Endothelial cell of umbilical vein (primary cell): ENCODE measurements at regions not wholly inside any gene's neighbourhood (a gene's known extent, or its start where the extent isn't known, plus 50 kb on each side); places are given as distances from the start of the nearest gene placed in this dataset.

Experiments used
- BruUV-seq: library from RNA; stranded (reverse); fragments of 400-500 nt; replicated peaks from 2 replicates; lab custom pipeline; 2021; lab: Mats Ljungman, UMichigan
- CTCF ChIA-PET: fragments of 300-600, 350-600 bp; sonication (Branson Sonifier 250); formaldehyde crosslinking; loops from one replicate; lab custom pipeline; 2021; ENCODE audit warnings: antibody characterized with exemption, inconsistent platforms; lab: Charles Lee
- POLR2A ChIA-PET: fragments of 300-600, 350-600 bp; sonication (Branson Sonifier 250); formaldehyde crosslinking; loops from one replicate; lab custom pipeline; 2021; ENCODE audit warnings: antibody characterized with exemption, inconsistent platforms; lab: Charles Lee
- DNase-seq: peaks from one replicate; pipeline ENCODE4 v3.0.0-alpha.2; 2011; ENCODE audit warnings: low read depth, low spot score
- FAIRE-seq: peaks from 2 replicates; lab custom pipeline; 2011; peaks lifted over from hg19 to GRCh38; lab: Jason Lieb, UNC
- H2AFZ ChIP-seq: 2 replicates; pipeline ENCODE4 v1.6.0; 2012; ENCODE audit warnings: low read depth, low read length, control low read depth, inconsistent platforms
- H3K27ac ChIP-seq: 2 replicates; pipeline ENCODE4 v1.5.1; 2011; ENCODE audit warnings: low read depth, mild to moderate bottlenecking, control low read depth, low read length, moderate library complexity; ENCODE audit not compliant: insufficient read depth
- H3K27me3 ChIP-seq, 2 experiments: 2 replicates each; pipeline versions ENCODE4 v1.6.0 to v1.6.1; 2011; ENCODE audit warnings: low read length in 2 of 2, mixed read lengths in 1 of 2; ENCODE audit not compliant: control insufficient read depth in 2 of 2, insufficient read depth in 2 of 2
- H3K36me3 ChIP-seq, 2 experiments: 2 replicates in 1 of 2; 3 replicates in 1 of 2; pipeline ENCODE4 v1.5.1; 2011; ENCODE audit warnings: low read length in 2 of 2, mild to moderate bottlenecking in 1 of 2, moderate library complexity in 1 of 2; ENCODE audit not compliant: control insufficient read depth in 2 of 2, insufficient read depth in 2 of 2; ENCODE audit errors: extremely low read depth in 1 of 2
- H3K4me1 ChIP-seq: 3 replicates; pipeline ENCODE4 v1.5.1; 2011; ENCODE audit warnings: mild to moderate bottlenecking, low read length; ENCODE audit not compliant: control insufficient read depth, insufficient read depth; ENCODE audit errors: extremely low read depth
- H3K4me2 ChIP-seq: 2 replicates; pipeline ENCODE4 v1.6.1; 2011; ENCODE audit warnings: low read length, control low read depth, mixed read lengths; ENCODE audit not compliant: insufficient read depth
- H3K4me3 ChIP-seq, 3 experiments: fragments of 200-600 bp in 1 of 3; sonication (generic), shearing (Covaris generic) in 1 of 3; replicated peaks in 1 of 3; 2 replicates each; pipeline ENCODE4 v1.5.1; 2011 to 2016; ENCODE audit warnings: control low read depth in 3 of 3, low read length in 3 of 3, mild to moderate bottlenecking in 2 of 3, inconsistent platforms in 1 of 3, low read depth in 1 of 3, moderate library complexity in 1 of 3; ENCODE audit not compliant: insufficient read depth in 1 of 3
- H3K79me2 ChIP-seq: 2 replicates; pipeline ENCODE4 v1.6.0; 2012; ENCODE audit warnings: low read length, inconsistent platforms; ENCODE audit not compliant: control insufficient read depth, insufficient read depth
- H3K9ac ChIP-seq: replicated peaks from 2 replicates; pipeline ENCODE3; 2011; ENCODE audit warnings: low read length, control low read depth; ENCODE audit not compliant: insufficient read depth; ENCODE audit errors: extremely low read depth
- H3K9me1 ChIP-seq: replicated peaks from 3 replicates; pipeline ENCODE4 v1.6.0; 2011; ENCODE audit warnings: mild to moderate bottlenecking, low read length; ENCODE audit not compliant: control insufficient read depth, insufficient read depth; ENCODE audit errors: extremely low read depth
- H3K9me3 ChIP-seq: replicated peaks from 2 replicates; pipeline ENCODE4 v1.5.1; 2012; ENCODE audit warnings: low read length, inconsistent platforms; ENCODE audit not compliant: control insufficient read depth, insufficient read depth
- H4K20me1 ChIP-seq: replicated peaks from 2 replicates; pipeline ENCODE3; 2011; ENCODE audit warnings: mild to moderate bottlenecking, low read length; ENCODE audit not compliant: control insufficient read depth, insufficient read depth; ENCODE audit errors: extremely low read depth
- EZH2 ChIP-seq: IDR thresholded peaks from 2 replicates; pipeline ENCODE4 v1.6.1; 2012; ENCODE audit warnings: borderline replicate concordance, low read depth, mild to moderate bottlenecking, moderate library complexity, low read length, inconsistent platforms; ENCODE audit not compliant: severe bottlenecking
- FOS ChIP-seq: IDR thresholded peaks from 2 replicates; pipeline ENCODE4 v1.6.1; 2011; ENCODE audit warnings: mild to moderate bottlenecking, low read length, moderate library complexity, borderline replicate concordance; ENCODE audit not compliant: insufficient read depth
- MYC ChIP-seq: IDR thresholded peaks from one replicate; pipeline ENCODE4 v1.6.1; 2011; ENCODE audit warnings: mild to moderate bottlenecking, low read depth, low read length
- POLR2A ChIP-seq: IDR thresholded peaks from 2 replicates; pipeline ENCODE4 v1.6.1; 2012; ENCODE audit warnings: low read depth, mild to moderate bottlenecking, control low read depth, low read length
- dilution Hi-C: fragments of 300-500 bp; cut with MboI; formaldehyde crosslinking; loops from one replicate; pipeline ENCODE4 v1.15.0; 2019; ENCODE audit warnings: low sequenced_read_pairs; ENCODE audit not compliant: extremely low pct_ligation_motif_present
- intact Hi-C: fragments of 100-400 bp; cut with micrococcal nuclease; formaldehyde crosslinking; loops from one replicate; pipeline ENCODE4 v1.10.0; 2022
- TF ChIP-seq, protein P1 (sequence below): IDR thresholded peaks from 2 replicates; pipeline ENCODE4 v1.6.1; 2011; ENCODE audit not compliant: insufficient read depth, insufficient read length

DNA sequence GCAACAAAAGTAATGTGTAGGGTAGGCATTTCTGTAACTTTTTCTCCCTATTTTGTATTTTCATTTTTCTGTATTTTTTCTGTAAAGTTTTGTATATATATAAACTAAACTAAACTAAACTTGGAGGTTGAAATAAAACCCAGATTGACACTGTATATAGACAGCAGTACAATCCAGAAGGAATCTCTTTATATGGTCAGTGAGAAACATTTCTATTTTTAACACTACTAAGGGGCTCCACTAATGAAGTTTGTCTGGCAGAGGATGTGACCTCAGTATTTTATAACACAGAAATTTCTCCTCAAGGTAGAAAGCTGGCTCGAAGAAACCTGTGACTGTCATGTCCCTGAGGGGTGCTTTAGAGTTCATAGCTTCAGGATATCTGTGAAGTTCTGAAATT, 959.2 kb downstream of the ADGRL3 start:
- H4K20me1 ChIP-seq = no peaks in the 10 kb centered on the region
- no TSS peak for BruUV-seq
- no peaks in the 10 kb centered on the region for H3K36me3 ChIP-seq
- H2AFZ ChIP-seq = no peak overlapping the region
- intact Hi-C loops (no loop called here), dilution Hi-C loops (no loop called here)
- TF ChIP-seq, protein P1, sequence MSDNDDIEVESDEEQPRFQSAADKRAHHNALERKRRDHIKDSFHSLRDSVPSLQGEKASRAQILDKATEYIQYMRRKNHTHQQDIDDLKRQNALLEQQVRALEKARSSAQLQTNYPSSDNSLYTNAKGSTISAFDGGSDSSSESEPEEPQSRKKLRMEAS = no peak
- TF ChIP-seq FOS (no peak), POLR2A (no peak)
- H3K9me3 ChIP-seq = peaks cover 2% of the 10 kb centered on the region
- FAIRE-seq (no peak), DNase-seq (no peak)
- H3K9ac ChIP-seq = no peak overlapping the region
- no peak overlapping the region for H3K4me3 ChIP-seq
- POLR2A ChIA-PET = no interaction called here
- H3K9me1 ChIP-seq = no peaks in the 10 kb centered on the region
- no peaks in the 10 kb centered on the region for H3K79me2 ChIP-seq
- H3K4me2 ChIP-seq = no peak overlapping the region
- H3K27ac ChIP-seq = no peak overlapping the region
- CTCF ChIA-PET = no interaction called here
- no peaks in the 10 kb centered on the region for H3K27me3 ChIP-seq
- no peaks in the 10 kb centered on the region for H3K4me1 ChIP-seq

DNA sequence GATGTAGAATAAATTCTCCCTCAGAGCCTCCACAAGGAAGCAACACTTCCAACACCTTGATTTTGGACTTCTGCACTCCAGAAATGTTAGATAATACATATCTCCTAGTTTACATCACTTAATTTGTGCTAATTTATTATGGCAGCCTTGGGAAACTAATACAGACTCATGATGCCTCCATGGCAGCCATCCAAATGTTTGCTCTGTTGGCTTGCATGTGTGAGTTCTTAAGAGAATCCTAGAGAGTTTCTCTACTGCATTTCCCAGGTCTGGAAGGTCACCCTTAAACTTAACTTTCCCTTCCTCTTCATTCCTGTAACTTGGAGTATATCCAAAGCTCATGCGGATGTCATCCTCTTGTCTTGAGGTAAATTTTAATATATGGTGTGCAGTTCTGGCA, 956.1 kb downstream of the ADGRL3 start:
- Histone ChIP-seq H4K20me1 (no peaks in the 10 kb centered on the region), H3K4me3 (no peak overlapping the region), H3K4me1 (no peaks in the 10 kb centered on the region), H2AFZ (no peak overlapping the region), H3K9me3 (peaks cover 2% of the 10 kb centered on the region), H3K4me2 (no peak overlapping the region), H3K9ac (no peak overlapping the region), H3K36me3 (no peaks in the 10 kb centered on the region), H3K27me3 (no peaks in the 10 kb centered on the region), H3K9me1 (no peaks in the 10 kb centered on the region), H3K27ac (no peak overlapping the region), H3K79me2 (no peaks in the 10 kb centered on the region)
- intact Hi-C loops = no loop called here
- FAIRE-seq = no peak
- no TSS peak for BruUV-seq
- no peak for TF ChIP-seq EZH2
- TF ChIP-seq MYC = no peak
- POLR2A ChIA-PET = no interaction called here
- CTCF ChIA-PET = no interaction called here
- dilution Hi-C loops = no loop called here
- DNase-seq = no peak
